ENCODE measurements at regions not wholly inside any gene's neighbourhood (a gene's known extent, or its start where the extent isn't known, plus 50 kb on each side); places are given as distances from the start of the nearest gene placed in this dataset.

GRCh38 chr11:97611345-97611744, 1221.5 kb downstream of the JRKL start:
- ATAC-seq (ENCODE audit: low read depth) = no peak
- Histone ChIP-seq H3K27ac (ENCODE audit: insufficient read depth, low read length) (no peak overlapping the region), H3K14ac (replicated peaks; ENCODE audit: low read depth, low read length) (no peak overlapping the region), H2AFZ (replicated peaks; ENCODE audit: low read length, poor library complexity) (no peak overlapping the region), H2AK5ac (ENCODE audit: low read depth, low read length) (no peak overlapping the region), H2BK120ac (ENCODE audit: low read depth, low read length) (no peak overlapping the region), H3K9me3 (ENCODE audit: control insufficient read depth, insufficient read depth, low read length) (peaks cover 20% of the 10 kb centered on the region), H4K8ac (ENCODE audit: low read depth in 2 of 2, low read length in 2 of 2) (no peak overlapping the region), H3K4me2 (ENCODE audit: low read depth, low read length) (no peak overlapping the region), H3K79me1 (ENCODE audit: low read depth in 1 of 2, low read length in 2 of 2) (no peaks in the 10 kb centered on the region), H3K9ac (ENCODE audit: low read depth, low read length) (no peak overlapping the region), H3K18ac (ENCODE audit: low read depth, low read length) (no peak overlapping the region), H3K36me3 (ENCODE audit: control insufficient read depth, insufficient read depth, low read length) (no peaks in the 10 kb centered on the region), H4K91ac (ENCODE audit: insufficient read depth, low read depth, low read length) (no peak overlapping the region), H4K20me1 (ENCODE audit: insufficient read depth, low read length) (no peaks in the 10 kb centered on the region), H2AK9ac (replicated peaks; ENCODE audit: low read depth, low read length, poor library complexity) (no peak overlapping the region), H3K4ac (ENCODE audit: low read depth, low read length) (no peak overlapping the region), H4K5ac (ENCODE audit: low read depth, low read length) (no peak overlapping the region), H3K9me1 (ENCODE audit: insufficient read depth, low read length) (no peaks in the 10 kb centered on the region), H3K27me3 (ENCODE audit: control insufficient read depth, insufficient read depth, low read length) (no peaks in the 10 kb centered on the region), H3K4me3 (ENCODE audit: insufficient read depth, low read depth, low read length) (no peak overlapping the region), H2BK20ac (ENCODE audit: low read depth, low read length) (no peak overlapping the region), H2BK15ac (ENCODE audit: low read depth, low read length) (no peak overlapping the region), H2BK5ac (ENCODE audit: low read depth, low read length, poor library complexity, severe bottlenecking) (no peak overlapping the region), H3K4me1 (ENCODE audit: control insufficient read depth, insufficient read depth, low read length) (no peaks in the 10 kb centered on the region), H3K23ac (ENCODE audit: low read depth, low read length) (no peak overlapping the region), H3K56ac (ENCODE audit: extremely low read depth, insufficient read depth, low read length) (no peak overlapping the region)
- DNase-seq = no peak
- no TSS peak for BruUV-seq (replicated peaks)
- in situ Hi-C loops (cut with MboI; ENCODE audit: low sequenced_read_pairs) = no loop called here
- TF ChIP-seq RFX5 (IDR thresholded peaks at IDR 0.05; ENCODE audit: low read depth, low read length) (no peak), POLR2A (IDR thresholded peaks at IDR 0.05; ENCODE audit: low read depth, low read length) (no peak), MAZ (IDR thresholded peaks at IDR 0.05; ENCODE audit: borderline replicate concordance, low read depth, low read length) (no peak), MAFK (IDR thresholded peaks at IDR 0.05; ENCODE audit: low read depth, low read length) (no peak), RAD21 (IDR thresholded peaks at IDR 0.05; ENCODE audit: low read length) (no peak), FOS (IDR thresholded peaks at IDR 0.05; ENCODE audit: low read depth, low read length) (no peak), CEBPB (IDR thresholded peaks at IDR 0.05; ENCODE audit: low read depth, low read length) (no peak), MXI1 (IDR thresholded peaks at IDR 0.05; ENCODE audit: borderline replicate concordance, low read depth, low read length) (no peak), SMC3 (IDR thresholded peaks at IDR 0.05; ENCODE audit: low read depth, low read length) (no peak), NFE2L2 (IDR thresholded peaks at IDR 0.05; ENCODE audit: low read depth, low read length) (no peak), USF2 (IDR thresholded peaks at IDR 0.05; ENCODE audit: low read depth, low read length) (no peak), ELK1 (IDR thresholded peaks at IDR 0.05; ENCODE audit: borderline replicate concordance, low read depth, low read length) (no peak), CHD1 (IDR thresholded peaks at IDR 0.05; ENCODE audit: low read depth, low read length) (no peak), CTCF (conservative IDR thresholded peaks at IDR 0.05; ENCODE audit: low read depth, low read length) (no peak), RCOR1 (IDR thresholded peaks at IDR 0.05; ENCODE audit: insufficient replicate concordance, low read length) (no peak), BHLHE40 (IDR thresholded peaks at IDR 0.05; ENCODE audit: low read depth, low read length) (no peak)
- POLR2A ChIA-PET (ENCODE audit: unreplicated experiment) = no interaction called here
- CTCF ChIA-PET = no interaction called here
- dilution Hi-C loops (cut with HindIII; ENCODE audit: low sequenced_read_pairs, unreplicated experiment) = no loop called here
- 88% methylated on average over 4 of the region's 10 CpGs; no CpG with 5 or more reads in 1 of the 2 experiments for WGBS, 2 experiments (ENCODE audit: extremely low coverage in 2 of 2, insufficient read length in 1 of 2)
- intact Hi-C loops (cut with micrococcal nuclease) = no loop called here

Data from IMR-90 (cell line).